LNCAP (cell line): ENCODE measurements at regions not wholly inside any gene's neighbourhood (a gene's known extent, or its start where the extent isn't known, plus 50 kb on each side); places are given as distances from the start of the nearest gene placed in this dataset.

Experiments
- CTCF ChIP-seq: fragments of 450-650 bp; IDR thresholded peaks from 2 replicates; pipeline ENCODE4 v1.5.1; 2017; ENCODE audit warnings: mild to moderate bottlenecking

- TF ChIP-seq CTCF: no peak
Observed at GRCh38 chr15:35618260-35619188, 72.6 kb upstream of the DPH6 start.

GRCh38 chr15:35622641-35623340 lies 76.8 kb upstream of the DPH6 start:
- TF ChIP-seq CTCF: no peak

- TF ChIP-seq CTCF: no peak
Observed at GRCh38 chr15:35624881-35625280, 78.9 kb upstream of the DPH6 start.

- no peak for TF ChIP-seq CTCF
Observed at GRCh38 chr15:35626571-35627318, 80.8 kb upstream of the DPH6 start.

- TF ChIP-seq CTCF: no peak
Observed at GRCh38 chr15:35627696-35628095, 81.7 kb upstream of the DPH6 start.

GRCh38 chr15:35629766-35630165 lies 83.8 kb upstream of the DPH6 start:
- TF ChIP-seq CTCF: no peak

- no peak for TF ChIP-seq CTCF
Observed at GRCh38 chr15:35630532-35630931, 84.6 kb upstream of the DPH6 start.
